ENCODE measurements at regions not wholly inside any gene's neighbourhood (a gene's known extent, or its start where the extent isn't known, plus 50 kb on each side); places are given as distances from the start of the nearest gene placed in this dataset.

DNA sequence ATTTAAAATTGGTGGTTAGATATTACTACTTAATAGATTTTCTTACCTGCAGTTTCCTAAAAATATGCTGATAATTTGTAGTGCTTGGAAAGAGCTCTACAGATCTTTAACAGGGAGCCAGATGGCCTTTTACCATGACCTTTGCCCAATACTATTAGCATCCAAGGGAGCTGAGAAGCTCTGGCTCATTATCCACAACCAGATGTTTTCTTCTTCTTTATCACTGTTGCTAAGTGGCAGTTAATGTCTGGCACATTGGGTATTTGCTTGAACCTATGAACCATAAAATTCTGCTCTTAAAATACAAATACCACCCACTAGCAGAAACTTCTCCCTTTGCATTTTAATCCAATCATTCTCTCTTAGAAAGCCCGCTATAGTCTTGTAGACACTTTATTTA, 1480.3 kb downstream of the C4orf33 start:
- no peak for TF ChIP-seq CTCF (IDR thresholded peaks at IDR 0.05)
- TF ChIP-seq POLR2AphosphoS5 (IDR thresholded peaks at IDR 0.05; ENCODE audit: insufficient read depth in 1 of 2, low read depth in 1 of 2) = no peak
- no peak for TF ChIP-seq POLR2A (IDR thresholded peaks at IDR 0.05)

Data from vagina (tissue), 2 donors.